Choroid plexus epithelial cell (primary cell): ENCODE measurements at regions not wholly inside any gene's neighbourhood (a gene's known extent, or its start where the extent isn't known, plus 50 kb on each side); places are given as distances from the start of the nearest gene placed in this dataset.

Experiments
- DNase-seq: peaks from one replicate; pipeline ENCODE4 v3.0.0-alpha.2; 2010; ENCODE audit warnings: low read depth
- H3K4me3 ChIP-seq: 2 replicates; pipeline ENCODE4 v1.5.1; 2011; ENCODE audit warnings: low read depth, mild to moderate bottlenecking, control low read depth, low read length, moderate library complexity
- CTCF ChIP-seq: conservative IDR thresholded peaks from 2 replicates; pipeline ENCODE4 v1.5.1; 2011; ENCODE audit warnings: low read depth, mild to moderate bottlenecking, control low read depth, inconsistent platforms, low read length, moderate library complexity

- no peak for DNase-seq
- no peak overlapping the region for H3K4me3 ChIP-seq
- TF ChIP-seq CTCF, result no peak
Observed at GRCh38 chr14:34171431-34172172, 220.7 kb upstream of the EGLN3 start.

- no peak for DNase-seq
- H3K4me3 ChIP-seq, result no peak overlapping the region
- TF ChIP-seq CTCF, result no peak
Observed at GRCh38 chr14:34170882-34171281, 220.0 kb upstream of the EGLN3 start.

DNA sequence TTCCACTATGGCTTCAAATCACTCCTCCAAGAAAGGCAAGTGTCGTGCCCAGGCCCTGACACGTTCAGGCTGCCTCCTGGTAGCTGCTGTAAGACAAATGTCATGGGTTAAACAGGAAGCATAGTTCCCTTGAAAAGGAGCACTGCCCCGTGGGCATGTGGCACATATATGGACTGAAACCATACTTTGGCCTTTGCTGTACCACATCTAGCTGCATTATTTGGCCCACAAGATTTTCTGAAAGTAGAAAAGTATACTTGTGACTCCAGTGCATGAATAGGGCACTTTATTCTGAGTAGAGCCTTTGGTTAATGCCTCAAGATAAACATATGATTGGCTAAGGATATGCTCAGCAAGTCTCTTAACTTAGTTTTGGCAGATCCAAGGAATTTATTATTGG, 218.7 kb upstream of the EGLN3 start:
- H3K4me3 ChIP-seq, result no peak overlapping the region
- TF ChIP-seq CTCF, result no peak
- DNase-seq, result no peak

- no peak for TF ChIP-seq CTCF
- H3K4me3 ChIP-seq, result no peak overlapping the region
- no peak for DNase-seq
Observed at GRCh38 chr14:34168656-34169055, 217.8 kb upstream of the EGLN3 start.

DNA sequence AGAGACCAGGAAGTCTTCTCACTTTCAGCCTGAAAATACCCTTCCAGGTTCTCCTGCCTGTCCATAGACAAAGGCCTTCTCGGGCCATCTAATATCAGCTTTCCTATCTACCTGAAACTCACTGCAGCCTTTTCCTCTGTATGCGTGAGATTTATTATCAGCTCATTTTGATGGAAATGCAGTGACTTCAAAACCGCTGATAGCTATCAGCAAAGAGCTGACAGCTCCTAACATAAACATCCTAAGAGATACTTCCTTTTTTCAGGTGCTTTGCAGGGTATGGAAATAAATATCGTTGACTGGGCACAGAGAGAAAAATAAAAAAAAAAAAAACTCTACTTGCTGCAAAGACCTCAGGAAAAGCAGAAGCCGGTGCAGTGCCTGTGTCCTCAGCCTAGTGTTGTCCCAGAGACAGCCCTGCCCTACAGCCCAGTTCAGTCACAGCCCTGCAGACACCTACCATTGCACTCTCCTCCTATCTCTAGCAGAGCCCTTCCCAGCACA, 215.0 kb upstream of the EGLN3 start:
- DNase-seq, result no peak
- TF ChIP-seq CTCF, result no peak
- H3K4me3 ChIP-seq, result no peak overlapping the region

- no peak for DNase-seq
- TF ChIP-seq CTCF, result no peak
- no peak overlapping the region for H3K4me3 ChIP-seq
Observed at GRCh38 chr14:34164162-34164864, 213.4 kb upstream of the EGLN3 start.
